ENCODE measurements at regions not wholly inside any gene's neighbourhood (a gene's known extent, or its start where the extent isn't known, plus 50 kb on each side); places are given as distances from the start of the nearest gene placed in this dataset.

DNA sequence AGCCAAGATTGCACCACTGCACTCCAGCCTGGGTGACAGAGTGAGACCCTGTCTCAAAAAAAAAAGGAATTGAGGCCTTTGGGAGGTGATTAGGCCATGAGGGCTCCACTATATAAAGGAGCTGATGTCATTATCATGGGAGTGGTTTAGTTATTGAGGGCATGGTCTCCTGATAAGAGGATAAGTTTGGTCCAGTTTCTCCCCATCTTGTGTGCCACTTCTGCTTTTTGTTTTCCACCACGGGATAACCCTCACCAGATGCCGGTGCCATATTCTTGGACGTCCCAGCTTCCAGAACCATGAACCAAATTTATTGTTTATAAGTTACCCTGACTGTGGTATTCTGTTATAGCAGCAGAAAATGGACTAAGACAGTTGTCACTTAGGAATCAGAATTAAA lies 125.8 kb downstream of the C1D start:
- TF ChIP-seq, protein P1, sequence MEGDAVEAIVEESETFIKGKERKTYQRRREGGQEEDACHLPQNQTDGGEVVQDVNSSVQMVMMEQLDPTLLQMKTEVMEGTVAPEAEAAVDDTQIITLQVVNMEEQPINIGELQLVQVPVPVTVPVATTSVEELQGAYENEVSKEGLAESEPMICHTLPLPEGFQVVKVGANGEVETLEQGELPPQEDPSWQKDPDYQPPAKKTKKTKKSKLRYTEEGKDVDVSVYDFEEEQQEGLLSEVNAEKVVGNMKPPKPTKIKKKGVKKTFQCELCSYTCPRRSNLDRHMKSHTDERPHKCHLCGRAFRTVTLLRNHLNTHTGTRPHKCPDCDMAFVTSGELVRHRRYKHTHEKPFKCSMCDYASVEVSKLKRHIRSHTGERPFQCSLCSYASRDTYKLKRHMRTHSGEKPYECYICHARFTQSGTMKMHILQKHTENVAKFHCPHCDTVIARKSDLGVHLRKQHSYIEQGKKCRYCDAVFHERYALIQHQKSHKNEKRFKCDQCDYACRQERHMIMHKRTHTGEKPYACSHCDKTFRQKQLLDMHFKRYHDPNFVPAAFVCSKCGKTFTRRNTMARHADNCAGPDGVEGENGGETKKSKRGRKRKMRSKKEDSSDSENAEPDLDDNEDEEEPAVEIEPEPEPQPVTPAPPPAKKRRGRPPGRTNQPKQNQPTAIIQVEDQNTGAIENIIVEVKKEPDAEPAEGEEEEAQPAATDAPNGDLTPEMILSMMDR (IDR thresholded peaks at IDR 0.05) = no peak
- no peak for TF ChIP-seq POLR2A (IDR thresholded peaks at IDR 0.05)
- intact Hi-C loops (cut with DNase I; ENCODE audit: low total_unique reads) = no loop called here
- DNase-seq (ENCODE audit: low spot score in 2 of 2) = no peak
- 82 to 96% methylated on average over 3 of the region's 3 CpGs for WGBS, 2 donors
- H3K4me3 ChIP-seq (ENCODE audit: low read depth, poor library complexity, severe bottlenecking) = no peak overlapping the region

DNA sequence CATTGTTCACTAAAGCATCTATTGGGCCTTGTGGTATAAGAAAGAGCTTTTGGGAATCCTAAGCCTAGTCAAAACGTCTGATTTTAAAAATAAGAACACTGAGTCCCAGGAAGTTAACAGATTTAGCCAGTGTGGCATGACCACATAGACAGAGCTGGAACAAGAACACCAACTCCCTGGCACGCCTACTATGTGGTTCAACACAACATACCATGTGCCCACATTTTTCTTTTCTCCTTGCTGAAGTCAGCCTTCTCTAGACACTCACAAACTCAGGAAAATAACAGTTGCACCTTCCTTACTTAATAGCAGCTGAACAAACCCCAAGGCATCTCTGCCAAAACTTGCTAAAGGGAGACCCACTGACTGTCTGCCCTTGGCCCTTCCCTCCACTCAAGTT lies 124.8 kb downstream of the C1D start:
- 42 to 46% methylated on average over 2 of the region's 2 CpGs for WGBS, 2 donors
- TF ChIP-seq, protein P1 (IDR thresholded peaks at IDR 0.05) = no peak
- intact Hi-C loops (cut with DNase I; ENCODE audit: low total_unique reads) = no loop called here
- DNase-seq (ENCODE audit: low spot score in 2 of 2) = peak in 1 of 2 donors; percentile 35
- no peak overlapping the region for H3K4me3 ChIP-seq (ENCODE audit: low read depth, poor library complexity, severe bottlenecking)

DNA sequence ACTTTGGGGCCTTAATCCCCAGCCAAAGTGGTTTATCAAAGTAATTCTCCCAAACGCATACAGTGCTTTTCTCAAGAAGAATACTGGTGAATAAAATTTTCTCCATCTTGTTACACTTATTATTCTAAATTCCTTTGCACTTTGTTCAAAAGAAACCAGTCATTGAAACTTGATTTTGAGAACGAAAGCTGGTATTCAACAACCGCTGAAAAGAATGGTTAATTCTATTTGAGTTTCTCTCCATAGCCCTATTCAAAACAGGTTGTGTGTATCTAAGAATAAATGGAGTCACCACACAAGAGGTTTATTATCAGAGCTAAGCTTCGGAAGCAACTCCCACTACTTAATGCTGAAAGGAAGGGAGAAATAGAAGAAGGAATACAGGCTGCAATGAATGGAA lies 117.7 kb downstream of the C1D start:
- no peak overlapping the region for H3K4me3 ChIP-seq (ENCODE audit: low read depth, poor library complexity, severe bottlenecking)
- whole genome bisulfite sequencing, 2 donors = 92 to 94% methylated on average over 4 of the region's 4 CpGs
- intact Hi-C loops (cut with DNase I; ENCODE audit: low total_unique reads) = no loop called here
- no peak for TF ChIP-seq POLR2A (IDR thresholded peaks at IDR 0.05)
- TF ChIP-seq, protein P1 (IDR thresholded peaks at IDR 0.05) = no peak
- DNase-seq (ENCODE audit: low spot score in 2 of 2) = no peak

DNA sequence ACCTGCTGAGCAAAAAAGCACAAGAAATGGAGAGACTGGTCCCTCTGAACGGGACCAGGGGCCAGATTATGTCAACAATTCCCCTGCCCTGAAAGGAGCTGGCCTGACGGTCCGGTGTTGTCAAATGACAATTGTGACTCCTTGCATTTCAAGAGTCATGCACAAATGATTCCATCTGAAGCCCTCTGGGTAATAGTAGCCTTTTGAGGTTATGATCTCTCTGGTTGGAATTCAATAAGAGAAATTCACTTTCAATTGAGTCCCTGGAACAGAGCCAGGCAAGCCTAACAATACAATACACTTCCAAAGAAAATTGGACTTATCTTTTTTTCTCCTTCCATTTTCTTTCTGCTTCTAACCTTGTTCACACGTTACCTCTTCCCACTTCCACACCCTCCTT lies 116.9 kb downstream of the C1D start:
- no peak for TF ChIP-seq POLR2A (IDR thresholded peaks at IDR 0.05)
- TF ChIP-seq, protein P1 (IDR thresholded peaks at IDR 0.05) = no peak
- H3K4me3 ChIP-seq (ENCODE audit: low read depth, poor library complexity, severe bottlenecking) = no peak overlapping the region
- WGBS, 2 donors = 48 to 74% methylated on average over 4 of the region's 4 CpGs
- DNase-seq (ENCODE audit: low spot score in 2 of 2) = no peak
- intact Hi-C loops (cut with DNase I; ENCODE audit: low total_unique reads) = no loop called here

DNA sequence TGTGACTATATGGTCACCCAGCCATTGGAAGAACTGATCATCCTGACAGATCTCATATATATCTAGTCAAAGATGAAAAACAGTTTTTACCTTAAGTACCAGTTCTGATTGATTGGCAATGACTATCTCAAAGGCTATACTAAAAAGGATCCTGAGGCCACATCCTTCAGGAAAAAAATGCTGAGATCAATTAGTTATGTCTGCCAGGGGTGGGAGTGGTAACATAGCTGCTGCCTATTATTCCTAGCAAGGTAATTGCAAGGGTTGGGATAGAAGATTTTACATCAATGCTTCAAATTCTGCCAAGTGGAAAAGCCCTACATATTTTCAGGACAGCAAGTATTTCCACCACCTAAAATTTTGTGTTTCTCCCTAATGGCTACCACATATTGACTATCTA lies 114.7 kb downstream of the C1D start:
- H3K4me3 ChIP-seq (ENCODE audit: low read depth, poor library complexity, severe bottlenecking) = no peak overlapping the region
- intact Hi-C loops (cut with DNase I; ENCODE audit: low total_unique reads) = no loop called here
- no peak for DNase-seq (ENCODE audit: low spot score in 2 of 2)
- TF ChIP-seq POLR2A (IDR thresholded peaks at IDR 0.05) = no peak
- TF ChIP-seq, protein P1 (IDR thresholded peaks at IDR 0.05) = no peak

DNA sequence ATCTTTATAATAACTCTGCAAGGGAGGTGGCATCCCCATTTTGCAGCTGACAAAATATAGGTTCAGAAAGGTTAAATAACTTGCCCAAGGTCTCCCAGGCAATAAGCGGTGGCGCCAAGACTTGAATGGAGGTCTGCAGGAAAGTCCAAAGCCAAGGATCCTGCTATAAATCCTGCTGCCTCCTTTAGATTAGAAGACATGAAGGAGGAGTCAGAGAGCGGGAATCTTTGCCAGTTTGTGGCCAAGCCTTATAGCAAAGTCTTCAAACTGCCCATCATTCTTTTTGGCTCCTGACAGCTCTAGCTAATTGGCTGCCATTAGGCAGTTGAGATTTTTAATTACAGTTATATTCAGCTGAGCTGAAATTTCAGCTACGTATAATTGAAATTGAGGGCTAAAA lies 114.3 kb downstream of the C1D start:
- WGBS, 2 donors = 67 to 76% methylated on average over 4 of the region's 4 CpGs
- TF ChIP-seq, protein P1 (IDR thresholded peaks at IDR 0.05) = no peak
- no peak for TF ChIP-seq POLR2A (IDR thresholded peaks at IDR 0.05)
- no peak overlapping the region for H3K4me3 ChIP-seq (ENCODE audit: low read depth, poor library complexity, severe bottlenecking)
- no peak for DNase-seq (ENCODE audit: low spot score in 2 of 2)
- intact Hi-C loops (cut with DNase I; ENCODE audit: low total_unique reads) = no loop called here

All from lower leg skin (tissue), 4 donors.